Liver (tissue), 8 donors: ENCODE measurements at regions not wholly inside any gene's neighbourhood (a gene's known extent, or its start where the extent isn't known, plus 50 kb on each side); places are given as distances from the start of the nearest gene placed in this dataset.

Source experiments
- DNase-seq: peaks from one replicate; pipeline ENCODE4 v3.0.0-alpha.2; 2017; ENCODE audit warnings: low spot score
- H3K27ac ChIP-seq, 2 donors: one replicate each; pipeline ENCODE4 v1.7.0; 2013; ENCODE audit warnings: inconsistent platforms in 2 of 2, low read length in 2 of 2, control low read depth in 1 of 2, low read depth in 1 of 2, mild to moderate bottlenecking in 1 of 2
- H3K27me3 ChIP-seq, 4 donors: one replicate each; pipeline versions ENCODE4 v1.6.1 to v1.7.0; 2013; ENCODE audit warnings: low read length in 3 of 4, inconsistent platforms in 1 of 4, mild to moderate bottlenecking in 1 of 4, moderate library complexity in 1 of 4; ENCODE audit not compliant: control insufficient read depth in 4 of 4, insufficient read depth in 4 of 4
- H3K36me3 ChIP-seq, 4 donors: one replicate each; pipeline versions ENCODE4 v1.6.1 to v1.7.0; 2013; ENCODE audit warnings: low read length in 3 of 4, mild to moderate bottlenecking in 3 of 4, low read depth in 1 of 4, moderate library complexity in 1 of 4; ENCODE audit not compliant: control insufficient read depth in 4 of 4, insufficient read depth in 3 of 4
- H3K4me1 ChIP-seq, 4 donors: one replicate each; pipeline versions ENCODE4 v1.6.1 to v1.7.0; 2013; ENCODE audit warnings: low read length in 3 of 4, mild to moderate bottlenecking in 3 of 4, moderate library complexity in 1 of 4; ENCODE audit not compliant: control insufficient read depth in 4 of 4, insufficient read depth in 4 of 4
- H3K4me3 ChIP-seq, 3 donors: one replicate each; pipeline versions ENCODE4 v1.6.1 to v1.7.0; 2013; ENCODE audit warnings: low read length in 3 of 3, control low read depth in 1 of 3, low read depth in 1 of 3, mild to moderate bottlenecking in 1 of 3
- H3K9ac ChIP-seq, 2 donors: one replicate each; pipeline ENCODE4 v1.7.0; 2013; ENCODE audit warnings: low read length in 2 of 2, mild to moderate bottlenecking in 2 of 2, moderate library complexity in 2 of 2, control low read depth in 1 of 2, low read depth in 1 of 2
- H3K9me3 ChIP-seq, 4 donors: one replicate each; pipeline versions ENCODE4 v1.6.1 to v1.7.0; 2013; ENCODE audit warnings: low read length in 3 of 4; ENCODE audit not compliant: control insufficient read depth in 4 of 4
- ATF3 ChIP-seq: IDR thresholded peaks from 2 replicates; pipeline ENCODE4 v1.6.1; 2016; ENCODE audit warnings: antibody characterized with exemption
- EGR1 ChIP-seq, 2 donors: IDR thresholded peaks; 2 replicates each; pipeline ENCODE4 v1.6.1; 2016 to 2018; ENCODE audit warnings: antibody characterized with exemption in 2 of 2, low read depth in 2 of 2
- FOXA1 ChIP-seq: IDR thresholded peaks from 2 replicates; pipeline ENCODE4 v1.6.1; 2016; ENCODE audit warnings: antibody characterized with exemption
- FOXA2 ChIP-seq: IDR thresholded peaks from 2 replicates; pipeline ENCODE4 v1.6.1; 2016; ENCODE audit warnings: antibody characterized with exemption
- GABPA ChIP-seq, 2 donors: IDR thresholded peaks in 1 of 2; conservative IDR thresholded peaks in 1 of 2; 2 replicates each; pipeline ENCODE4 v1.6.1; 2016; ENCODE audit warnings: antibody characterized with exemption in 2 of 2, mild to moderate bottlenecking in 1 of 2, moderate library complexity in 1 of 2
- HNF4A ChIP-seq, 2 donors: conservative IDR thresholded peaks; 2 replicates each; pipeline ENCODE4 v1.6.1; 2016; ENCODE audit warnings: antibody characterized with exemption in 2 of 2, mild to moderate bottlenecking in 2 of 2
- HNF4G ChIP-seq: IDR thresholded peaks from 2 replicates; pipeline ENCODE4 v1.6.1; 2016; ENCODE audit warnings: antibody characterized with exemption
- JUND ChIP-seq, 2 donors: IDR thresholded peaks; 2 replicates each; pipeline ENCODE4 v1.6.1; 2016; ENCODE audit warnings: antibody characterized with exemption in 2 of 2
- NR2F2 ChIP-seq: IDR thresholded peaks from 2 replicates; pipeline ENCODE4 v1.6.1; 2016; ENCODE audit warnings: antibody characterized with exemption
- RAD21 ChIP-seq, 2 donors: IDR thresholded peaks; 2 replicates each; pipeline ENCODE4 v1.6.1; 2016; ENCODE audit warnings: antibody characterized with exemption in 2 of 2, mild to moderate bottlenecking in 2 of 2
- RXRA ChIP-seq, 2 donors: IDR thresholded peaks; 2 replicates each; pipeline ENCODE4 v1.6.1; 2017 to 2018; ENCODE audit warnings: antibody characterized with exemption in 2 of 2, mild to moderate bottlenecking in 1 of 2
- SP1 ChIP-seq: IDR thresholded peaks from 2 replicates; pipeline ENCODE4 v1.6.1; 2018; ENCODE audit warnings: antibody characterized with exemption, mild to moderate bottlenecking
- TAF1 ChIP-seq: conservative IDR thresholded peaks from 2 replicates; pipeline ENCODE4 v1.6.1; 2016; ENCODE audit warnings: antibody characterized with exemption, mild to moderate bottlenecking
- YY1 ChIP-seq: IDR thresholded peaks from 2 replicates; pipeline ENCODE4 v1.6.1; 2016; ENCODE audit warnings: antibody characterized with exemption, mild to moderate bottlenecking
- ZBTB33 ChIP-seq: IDR thresholded peaks from 2 replicates; pipeline ENCODE4 v1.6.1; 2016; ENCODE audit warnings: antibody characterized with exemption
- WGBS: extraction: QIAGEN DNeasy Blood & Tissue Kit; methylation state at CpG from one replicate; pipeline ENCODE4 v1.1.7; 2013; 5-methylcytosine and 5-hydroxymethylcytosine counted together
- TF ChIP-seq, protein P1 (sequence below): IDR thresholded peaks from 2 replicates; pipeline ENCODE4 v1.6.1; 2016; ENCODE audit warnings: antibody characterized with exemption, mild to moderate bottlenecking
- TF ChIP-seq, protein P2 (sequence below): IDR thresholded peaks from 2 replicates; pipeline ENCODE4 v1.6.1; 2016; ENCODE audit warnings: antibody characterized with exemption
- TF ChIP-seq, protein P3 (sequence below): fragments of 150-350 bp; IDR thresholded peaks from 2 replicates; pipeline ENCODE4 v1.5.1; 2017; ENCODE audit warnings: improper control_type of control experiment, low read depth, low read length; ENCODE audit not compliant: missing input control
- donor health status: healthy.
- donor health status: healthy.
- donor health status: healthy.
- donor health status: healthy.
- donor health status: healthy.

DNA sequence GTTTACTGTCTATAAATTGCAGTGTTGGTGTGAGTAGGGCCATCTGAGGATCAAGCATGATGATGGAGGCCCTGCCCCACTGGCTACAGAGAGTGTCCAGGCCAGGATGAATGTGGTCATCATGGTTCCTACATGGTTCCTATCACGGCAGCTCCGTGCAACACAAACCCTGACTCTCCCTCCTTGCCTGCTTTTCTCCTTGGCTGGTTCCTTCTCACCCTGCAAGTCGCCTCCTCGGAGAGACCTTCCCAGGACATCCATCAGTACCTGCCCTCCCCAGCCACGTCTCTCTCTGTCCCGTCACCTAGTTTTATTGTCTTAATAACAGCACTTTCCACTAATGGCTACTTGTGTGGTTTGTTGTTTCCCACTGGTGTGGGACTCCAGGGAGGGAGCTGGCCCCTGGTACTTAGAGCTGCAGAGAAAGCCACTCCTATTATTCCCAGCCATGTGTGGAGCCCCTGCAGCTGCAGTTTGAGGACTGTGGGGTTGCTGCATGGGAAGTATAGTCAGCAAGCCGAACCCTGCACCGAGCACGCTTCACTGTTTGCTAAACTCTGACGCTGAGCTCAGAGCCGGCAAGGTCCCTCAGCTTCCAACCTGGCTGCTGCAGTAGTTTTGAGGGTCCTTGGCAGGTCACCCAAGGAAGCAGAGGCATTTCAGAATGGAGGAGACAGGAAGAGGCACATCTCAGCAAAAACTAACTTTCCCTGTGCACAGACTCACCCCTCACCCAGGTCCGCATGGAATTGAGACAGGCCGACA lies 146.4 kb upstream of the VSTM2B start:
- WGBS, result 62% methylated on average over 13 of the region's 13 CpGs
- Histone ChIP-seq H3K4me1 (no peaks in the 10 kb centered on the region), H3K9me3 (no peaks in the 10 kb centered on the region), H3K36me3 (no peaks in the 10 kb centered on the region), H3K9ac (no peak overlapping the region), H3K27me3 (peaks cover 0 to 8% (median 1%) of the 10 kb centered on the region in 4 donors), H3K27ac (no peak overlapping the region), H3K4me3 (no peak overlapping the region)
- TF ChIP-seq NR2F2, result no peak
- TF ChIP-seq JUND (IDR thresholded peaks at IDR 0.05), result no peak
- TF ChIP-seq ZBTB33, result no peak
- no peak for TF ChIP-seq ATF3
- TF ChIP-seq, protein P1, sequence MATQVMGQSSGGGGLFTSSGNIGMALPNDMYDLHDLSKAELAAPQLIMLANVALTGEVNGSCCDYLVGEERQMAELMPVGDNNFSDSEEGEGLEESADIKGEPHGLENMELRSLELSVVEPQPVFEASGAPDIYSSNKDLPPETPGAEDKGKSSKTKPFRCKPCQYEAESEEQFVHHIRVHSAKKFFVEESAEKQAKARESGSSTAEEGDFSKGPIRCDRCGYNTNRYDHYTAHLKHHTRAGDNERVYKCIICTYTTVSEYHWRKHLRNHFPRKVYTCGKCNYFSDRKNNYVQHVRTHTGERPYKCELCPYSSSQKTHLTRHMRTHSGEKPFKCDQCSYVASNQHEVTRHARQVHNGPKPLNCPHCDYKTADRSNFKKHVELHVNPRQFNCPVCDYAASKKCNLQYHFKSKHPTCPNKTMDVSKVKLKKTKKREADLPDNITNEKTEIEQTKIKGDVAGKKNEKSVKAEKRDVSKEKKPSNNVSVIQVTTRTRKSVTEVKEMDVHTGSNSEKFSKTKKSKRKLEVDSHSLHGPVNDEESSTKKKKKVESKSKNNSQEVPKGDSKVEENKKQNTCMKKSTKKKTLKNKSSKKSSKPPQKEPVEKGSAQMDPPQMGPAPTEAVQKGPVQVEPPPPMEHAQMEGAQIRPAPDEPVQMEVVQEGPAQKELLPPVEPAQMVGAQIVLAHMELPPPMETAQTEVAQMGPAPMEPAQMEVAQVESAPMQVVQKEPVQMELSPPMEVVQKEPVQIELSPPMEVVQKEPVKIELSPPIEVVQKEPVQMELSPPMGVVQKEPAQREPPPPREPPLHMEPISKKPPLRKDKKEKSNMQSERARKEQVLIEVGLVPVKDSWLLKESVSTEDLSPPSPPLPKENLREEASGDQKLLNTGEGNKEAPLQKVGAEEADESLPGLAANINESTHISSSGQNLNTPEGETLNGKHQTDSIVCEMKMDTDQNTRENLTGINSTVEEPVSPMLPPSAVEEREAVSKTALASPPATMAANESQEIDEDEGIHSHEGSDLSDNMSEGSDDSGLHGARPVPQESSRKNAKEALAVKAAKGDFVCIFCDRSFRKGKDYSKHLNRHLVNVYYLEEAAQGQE, result no peak
- TF ChIP-seq TAF1, result no peak
- no peak for TF ChIP-seq RXRA (IDR thresholded peaks at IDR 0.05)
- no peak for TF ChIP-seq FOXA1
- TF ChIP-seq YY1, result no peak
- TF ChIP-seq GABPA (IDR thresholded peaks at IDR 0.05 in 1 of 2, conservative IDR thresholded peaks at IDR 0.05 in 1 of 2), result no peak
- no peak for TF ChIP-seq RAD21 (IDR thresholded peaks at IDR 0.05)
- no peak for TF ChIP-seq EGR1 (IDR thresholded peaks at IDR 0.05; ENCODE audit: low read depth in 2 of 2)
- no peak for TF ChIP-seq HNF4G
- TF ChIP-seq SP1, result no peak
- TF ChIP-seq, protein P2, sequence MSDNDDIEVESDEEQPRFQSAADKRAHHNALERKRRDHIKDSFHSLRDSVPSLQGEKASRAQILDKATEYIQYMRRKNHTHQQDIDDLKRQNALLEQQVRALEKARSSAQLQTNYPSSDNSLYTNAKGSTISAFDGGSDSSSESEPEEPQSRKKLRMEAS, result no peak
- TF ChIP-seq HNF4A (conservative IDR thresholded peaks at IDR 0.05), result no peak
- no peak for TF ChIP-seq FOXA2
- TF ChIP-seq, protein P3, sequence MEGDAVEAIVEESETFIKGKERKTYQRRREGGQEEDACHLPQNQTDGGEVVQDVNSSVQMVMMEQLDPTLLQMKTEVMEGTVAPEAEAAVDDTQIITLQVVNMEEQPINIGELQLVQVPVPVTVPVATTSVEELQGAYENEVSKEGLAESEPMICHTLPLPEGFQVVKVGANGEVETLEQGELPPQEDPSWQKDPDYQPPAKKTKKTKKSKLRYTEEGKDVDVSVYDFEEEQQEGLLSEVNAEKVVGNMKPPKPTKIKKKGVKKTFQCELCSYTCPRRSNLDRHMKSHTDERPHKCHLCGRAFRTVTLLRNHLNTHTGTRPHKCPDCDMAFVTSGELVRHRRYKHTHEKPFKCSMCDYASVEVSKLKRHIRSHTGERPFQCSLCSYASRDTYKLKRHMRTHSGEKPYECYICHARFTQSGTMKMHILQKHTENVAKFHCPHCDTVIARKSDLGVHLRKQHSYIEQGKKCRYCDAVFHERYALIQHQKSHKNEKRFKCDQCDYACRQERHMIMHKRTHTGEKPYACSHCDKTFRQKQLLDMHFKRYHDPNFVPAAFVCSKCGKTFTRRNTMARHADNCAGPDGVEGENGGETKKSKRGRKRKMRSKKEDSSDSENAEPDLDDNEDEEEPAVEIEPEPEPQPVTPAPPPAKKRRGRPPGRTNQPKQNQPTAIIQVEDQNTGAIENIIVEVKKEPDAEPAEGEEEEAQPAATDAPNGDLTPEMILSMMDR, result no peak
- peak; percentile 17 for DNase-seq
